ENCODE measurements at regions not wholly inside any gene's neighbourhood (a gene's known extent, or its start where the extent isn't known, plus 50 kb on each side); places are given as distances from the start of the nearest gene placed in this dataset.

DNA sequence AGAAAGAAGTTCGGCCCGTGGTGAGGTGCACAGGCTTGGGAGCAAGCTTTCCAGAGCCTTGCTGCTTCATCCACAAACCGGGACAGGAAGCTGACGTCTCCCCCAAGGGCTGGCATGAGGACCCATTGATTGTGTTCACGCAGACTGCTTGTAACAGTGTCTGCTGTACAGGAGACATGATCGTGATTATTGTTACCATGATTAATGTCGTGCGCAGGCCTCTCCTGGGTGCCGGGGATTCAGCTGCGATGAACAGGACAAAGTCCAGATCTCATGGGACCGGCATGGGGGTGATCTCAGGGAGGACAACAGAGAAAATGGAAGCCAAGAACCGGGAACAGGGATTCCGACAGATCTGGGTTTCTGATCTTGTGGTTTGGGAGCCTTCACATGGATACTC, 219.9 kb downstream of the BRD1 start:
- DNase-seq: no peak
- H3K27ac Mint-ChIP-seq: peak overlapping the region in 1 of 2 donors; percentile 60
- no peaks in the 10 kb centered on the region for H3K27me3 Mint-ChIP-seq
- no peak overlapping the region for H3K4me3 Mint-ChIP-seq
- peaks cover 11 to 32% of the 10 kb centered on the region in 2 donors for H3K9me3 Mint-ChIP-seq
- ATAC-seq: no peak
- H3K4me1 Mint-ChIP-seq: no peaks in the 10 kb centered on the region

- Mint-ChIP-seq H3K27me3 (no peaks in the 10 kb centered on the region), H3K4me1 (peaks cover 1% of the 10 kb centered on the region), H3K9me3 (peaks cover 8 to 28% of the 10 kb centered on the region in 2 donors), H3K27ac (no peak overlapping the region), H3K4me3 (no peak overlapping the region)
- ATAC-seq: no peak
- DNase-seq: no peak
These were observed 220.9 kb downstream of the BRD1 start for GRCh38 chr22:49606562-49607290.

- DNase-seq (no peak), ATAC-seq (no peak)
- H3K27me3 Mint-ChIP-seq: no peaks in the 10 kb centered on the region
- peaks cover 13% of the 10 kb centered on the region for H3K4me1 Mint-ChIP-seq
- no peak overlapping the region for H3K4me3 Mint-ChIP-seq
- H3K27ac Mint-ChIP-seq: no peak overlapping the region
- peaks cover 8 to 28% of the 10 kb centered on the region in 2 donors for H3K9me3 Mint-ChIP-seq
These were observed 222.9 kb downstream of the BRD1 start for GRCh38 chr22:49604732-49605302.

- H3K27ac Mint-ChIP-seq: no peak overlapping the region
- H3K4me1 Mint-ChIP-seq: peaks cover 13% of the 10 kb centered on the region
- no peak for ATAC-seq
These were observed 224.7 kb downstream of the BRD1 start for GRCh38 chr22:49603016-49603415.

DNA sequence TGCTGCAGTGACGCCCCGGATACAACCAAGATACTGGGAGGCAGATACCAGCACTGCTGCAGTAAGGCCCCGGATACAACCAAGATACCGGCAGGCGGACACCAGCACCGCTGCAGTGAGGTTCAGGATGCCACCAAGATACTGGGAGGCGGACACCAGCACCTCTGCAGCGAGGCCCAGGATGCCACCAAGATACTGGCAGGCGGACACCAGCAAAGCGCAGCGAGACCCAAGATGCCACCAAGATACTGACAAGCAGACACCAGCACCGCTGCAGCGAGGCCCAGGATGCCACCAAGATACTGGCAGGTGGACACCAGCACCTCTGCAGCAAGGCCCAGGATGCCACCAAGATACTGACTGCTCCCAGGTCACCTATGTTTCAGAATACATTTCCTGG, 225.2 kb downstream of the BRD1 start:
- Mint-ChIP-seq H3K4me1 (peaks cover 13% of the 10 kb centered on the region), H3K27me3 (no peaks in the 10 kb centered on the region), H3K4me3 (no peak overlapping the region), H3K27ac (no peak overlapping the region), H3K9me3 (peaks cover 8 to 22% of the 10 kb centered on the region in 2 donors)
- ATAC-seq (no peak), DNase-seq (no peak)

More at GRCh38 chr22:49603016-49603415, 224.7 kb downstream of the BRD1 start:
- H3K9me3 Mint-ChIP-seq: peaks cover 8 to 27% of the 10 kb centered on the region in 2 donors
- no peak overlapping the region for H3K4me3 Mint-ChIP-seq
- H3K27me3 Mint-ChIP-seq: no peaks in the 10 kb centered on the region
- no peak for DNase-seq

GRCh38 chr22:49601614-49602321, 225.9 kb downstream of the BRD1 start:
- Mint-ChIP-seq H3K27ac (peak overlapping the region in 1 of 2 donors; percentile 51), H3K4me3 (no peak overlapping the region), H3K27me3 (no peaks in the 10 kb centered on the region), H3K4me1 (peaks cover 13% of the 10 kb centered on the region), H3K9me3 (peaks cover 8 to 22% of the 10 kb centered on the region in 2 donors)
- DNase-seq (no peak), ATAC-seq (no peak)

DNA sequence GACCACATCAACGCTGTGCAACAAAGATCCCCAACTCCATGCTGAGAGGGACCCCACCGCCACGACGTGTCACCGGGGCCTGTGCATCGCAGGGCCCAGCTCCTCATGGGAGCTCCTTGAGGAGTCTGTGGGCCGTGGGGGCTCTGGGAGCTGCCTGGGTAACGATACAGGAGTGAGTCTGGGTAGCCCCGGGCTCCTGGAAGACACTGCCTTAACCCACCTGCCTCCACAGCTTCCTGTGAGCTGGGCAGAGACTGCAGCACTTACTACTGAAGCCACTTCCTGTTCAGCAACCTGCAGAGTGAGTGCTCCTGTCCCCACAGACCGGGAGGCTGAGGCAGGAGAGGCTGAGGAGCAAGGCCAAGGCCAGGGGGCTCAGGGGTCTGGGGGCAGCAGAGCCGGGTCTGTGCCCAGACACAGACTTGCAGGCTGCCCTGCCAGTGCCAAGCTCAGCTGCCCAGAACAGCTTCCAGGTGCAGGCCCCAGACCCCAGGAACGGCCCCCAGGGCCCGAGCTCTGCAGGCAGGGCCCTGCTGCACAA, 226.7 kb downstream of the BRD1 start:
- H3K4me3 Mint-ChIP-seq: no peak overlapping the region
- ATAC-seq: peak; percentile 74

GRCh38 chr22:49600468-49600867, 227.2 kb downstream of the BRD1 start:
- H3K27me3 Mint-ChIP-seq: no peaks in the 10 kb centered on the region
- DNase-seq (no peak), ATAC-seq (no peak)
- peaks cover 8 to 20% of the 10 kb centered on the region in 2 donors for H3K9me3 Mint-ChIP-seq
- peaks cover 13% of the 10 kb centered on the region for H3K4me1 Mint-ChIP-seq
- no peak overlapping the region for H3K4me3 Mint-ChIP-seq
- peak overlapping the region in 1 of 2 donors; percentile 20 for H3K27ac Mint-ChIP-seq

More for the DNA sequence above, 226.7 kb downstream of the BRD1 start:
- Mint-ChIP-seq H3K4me1 (peaks cover 13% of the 10 kb centered on the region), H3K9me3 (peaks cover 8 to 22% of the 10 kb centered on the region in 2 donors), H3K27ac (peak overlapping the region in 1 of 2 donors; percentile 20), H3K27me3 (no peaks in the 10 kb centered on the region)
- DNase-seq: no peak

GRCh38 chr22:49599691-49600455, 227.8 kb downstream of the BRD1 start:
- Mint-ChIP-seq H3K4me1 (peaks cover 13% of the 10 kb centered on the region), H3K9me3 (peaks cover 8 to 14% of the 10 kb centered on the region in 2 donors), H3K27ac (peak overlapping the region in 1 of 2 donors; percentile 74), H3K27me3 (no peaks in the 10 kb centered on the region), H3K4me3 (no peak overlapping the region)
- ATAC-seq (no peak), DNase-seq (no peak)

DNA sequence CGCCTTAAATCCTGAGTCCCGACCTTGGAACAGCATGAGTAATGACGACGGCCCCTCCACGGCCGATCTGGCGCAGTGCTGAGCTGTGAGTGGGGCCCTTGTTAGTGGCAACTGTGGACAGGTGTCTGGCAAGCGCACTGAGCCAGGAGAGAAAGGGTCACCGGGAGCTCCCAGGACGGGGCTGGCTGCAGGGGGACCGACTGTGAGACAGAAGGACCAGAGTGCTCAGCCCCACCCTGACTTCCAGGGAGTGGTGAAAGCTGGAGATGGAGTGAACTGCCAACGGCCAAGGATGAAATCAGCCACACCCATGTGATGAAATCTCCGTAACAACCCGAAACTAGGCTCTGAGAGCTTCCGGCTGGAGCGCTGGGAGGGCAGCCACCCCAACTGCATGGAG, 228.6 kb downstream of the BRD1 start:
- peaks cover under 1 to 7% of the 10 kb centered on the region in 2 donors for H3K9me3 Mint-ChIP-seq
- H3K4me3 Mint-ChIP-seq: no peak overlapping the region
- H3K27ac Mint-ChIP-seq: no peak overlapping the region
- H3K4me1 Mint-ChIP-seq: peaks cover 13% of the 10 kb centered on the region
- ATAC-seq (no peak), DNase-seq (no peak)
- no peaks in the 10 kb centered on the region for H3K27me3 Mint-ChIP-seq

- peaks cover 0 to 2% of the 10 kb centered on the region in 2 donors for H3K9me3 Mint-ChIP-seq
- H3K27me3 Mint-ChIP-seq: no peaks in the 10 kb centered on the region
- H3K27ac Mint-ChIP-seq: no peak overlapping the region
- H3K4me1 Mint-ChIP-seq: peaks cover 13% of the 10 kb centered on the region
- no peak for ATAC-seq
- no peak for DNase-seq
- no peak overlapping the region for H3K4me3 Mint-ChIP-seq
These were observed 229.3 kb downstream of the BRD1 start for GRCh38 chr22:49598338-49598737.

- no peak overlapping the region for H3K27ac Mint-ChIP-seq
- DNase-seq: no peak
These were observed 230.1 kb downstream of the BRD1 start for GRCh38 chr22:49597428-49598039.

DNA sequence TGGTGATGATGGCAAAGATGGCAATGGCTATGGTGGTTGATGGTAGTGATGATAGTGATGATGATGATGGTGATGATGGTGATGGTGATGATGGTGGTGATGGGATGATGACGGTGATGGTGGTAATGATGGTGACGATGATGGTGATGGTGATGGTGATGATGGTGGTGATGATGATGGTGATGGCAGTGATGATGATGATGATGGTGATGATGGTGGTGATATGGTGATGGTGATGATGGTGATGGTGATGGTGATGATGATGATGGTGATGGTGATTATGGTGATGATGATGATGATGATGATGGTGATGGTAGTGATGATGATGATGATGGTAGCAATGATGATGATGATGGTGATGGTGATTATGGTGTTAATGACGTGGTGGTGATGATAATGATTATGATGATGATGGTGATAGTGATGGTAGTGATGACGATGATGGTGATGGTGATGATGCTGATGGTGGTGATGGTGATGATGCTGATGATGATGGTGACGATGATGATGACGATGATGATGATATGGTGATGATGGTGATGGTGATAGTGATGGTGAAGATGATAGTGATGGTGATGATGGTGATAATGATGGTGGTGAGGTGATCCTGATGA, 232.1 kb downstream of the BRD1 start:
- DNase-seq (no peak), ATAC-seq (no peak)
- no peak overlapping the region for H3K27ac Mint-ChIP-seq
- H3K9me3 Mint-ChIP-seq: no peaks in the 10 kb centered on the region
- no peak overlapping the region for H3K4me3 Mint-ChIP-seq
- no peaks in the 10 kb centered on the region for H3K27me3 Mint-ChIP-seq
- H3K4me1 Mint-ChIP-seq: peaks cover under 1% of the 10 kb centered on the region

More at GRCh38 chr22:49597428-49598039, 230.1 kb downstream of the BRD1 start:
- H3K4me3 Mint-ChIP-seq: no peak overlapping the region
- peaks cover 13% of the 10 kb centered on the region for H3K4me1 Mint-ChIP-seq
- H3K27me3 Mint-ChIP-seq: no peaks in the 10 kb centered on the region
- no peaks in the 10 kb centered on the region for H3K9me3 Mint-ChIP-seq
- no peak for ATAC-seq

- no peak for ATAC-seq
- H3K27ac Mint-ChIP-seq: no peak overlapping the region
- no peak for DNase-seq
- H3K27me3 Mint-ChIP-seq: no peaks in the 10 kb centered on the region
- H3K4me3 Mint-ChIP-seq: no peak overlapping the region
- H3K4me1 Mint-ChIP-seq: peaks cover 4% of the 10 kb centered on the region
- H3K9me3 Mint-ChIP-seq: no peaks in the 10 kb centered on the region
These were observed 233.6 kb downstream of the BRD1 start for GRCh38 chr22:49594078-49594477.

Data from stimulated activated naive CD8-positive, alpha-beta T cell treated with anti-CD3 and anti-CD28 coated beads, Interleukin-15, amount 100 ng/mL, for 72 hours (primary cell).